ENCODE measurements at regions not wholly inside any gene's neighbourhood (a gene's known extent, or its start where the extent isn't known, plus 50 kb on each side); places are given as distances from the start of the nearest gene placed in this dataset.

- in situ Hi-C loops (cut with MboI) (no loop called here), intact Hi-C loops (cut with micrococcal nuclease; ENCODE audit: unreplicated experiment) (no loop called here)
- RAD21 ChIA-PET (ENCODE audit: unreplicated experiment), result no interaction called here
- Histone ChIP-seq H3K27ac (ENCODE audit: control insufficient read depth, insufficient read depth) (no peak overlapping the region), H3K79me2 (ENCODE audit: control insufficient read depth, insufficient read depth, low read length) (no peaks in the 10 kb centered on the region), H3K4me2 (ENCODE audit: control insufficient read depth, insufficient read depth) (no peak overlapping the region), H3K9me3 (replicated peaks; ENCODE audit: control insufficient read depth, insufficient read depth, low read length) (no peaks in the 10 kb centered on the region), H3K36me3 (ENCODE audit: control insufficient read depth in 2 of 2, insufficient read depth in 2 of 2, low read length in 1 of 2) (no peaks in the 10 kb centered on the region), H2AFZ (ENCODE audit: control insufficient read depth, low read depth, low read length) (no peak overlapping the region), H4K20me1 (ENCODE audit: control insufficient read depth, insufficient read depth) (no peaks in the 10 kb centered on the region), H3K9ac (ENCODE audit: control insufficient read depth, insufficient read depth, low read length) (no peak overlapping the region), H3K4me3 (no peak overlapping the region), H3K27me3 (replicated peaks in 1 of 2; ENCODE audit: control insufficient read depth in 2 of 2, insufficient read depth in 2 of 2, low read length in 1 of 2) (no peaks in the 10 kb centered on the region; a peak in 1 of 4 replicates), H3K4me1 (ENCODE audit: control insufficient read depth, insufficient read depth, low read length) (no peaks in the 10 kb centered on the region)
- no peak for DNase-seq (ENCODE audit: low read depth, low spot score)
- SMC1A ChIA-PET (ENCODE audit: uncharacterized antibody, unreplicated experiment), result no interaction called here
- no TSS peak for BruUV-seq (replicated peaks)
- POLR2A ChIA-PET, result no interaction called here
- ATAC-seq, result no peak
- FAIRE-seq, result no peak
- CTCF ChIA-PET, result no interaction called here
- 57% methylated on average over 15 of the region's 15 CpGs for WGBS (ENCODE audit: insufficient coverage, insufficient replicate concordance, low lambda C conversion rate, missing lambda C conversion rate)
- no peak for TF ChIP-seq ZNF384 (IDR thresholded peaks at IDR 0.05; ENCODE audit: borderline replicate concordance, low read depth, low read length)
- TF ChIP-seq IRF3 (IDR thresholded peaks at IDR 0.05), result no peak
- no peak for TF ChIP-seq ETV6 (conservative IDR thresholded peaks at IDR 0.05 in 1 of 2, IDR thresholded peaks at IDR 0.05 in 1 of 2; ENCODE audit: borderline replicate concordance in 1 of 2, low read depth in 1 of 2)
- TF ChIP-seq NFYA (IDR thresholded peaks at IDR 0.05; ENCODE audit: borderline replicate concordance, low read depth, low read length), result no peak
- no peak for TF ChIP-seq RFX5 (IDR thresholded peaks at IDR 0.05; ENCODE audit: low read depth, low read length)
- no peak for TF ChIP-seq ZNF592 (IDR thresholded peaks at IDR 0.05)
- no peak for TF ChIP-seq MYC (IDR thresholded peaks at IDR 0.05; ENCODE audit: insufficient read depth, insufficient read length, insufficient replicate concordance, low read length, severe bottlenecking)
- no peak for TF ChIP-seq IRF5 (IDR thresholded peaks at IDR 0.05; ENCODE audit: borderline replicate concordance)
- TF ChIP-seq NR2F1 (conservative IDR thresholded peaks at IDR 0.05), result no peak
- no peak for TF ChIP-seq ATF7 (IDR thresholded peaks at IDR 0.05; ENCODE audit: low read depth)
- TF ChIP-seq BCLAF1 (IDR thresholded peaks at IDR 0.05), result no peak
- TF ChIP-seq ZNF217 (IDR thresholded peaks at IDR 0.05), result no peak
- TF ChIP-seq MEF2A (IDR thresholded peaks at IDR 0.05; ENCODE audit: insufficient read depth, low read depth, low read length), result no peak
- TF ChIP-seq FOS (IDR thresholded peaks at IDR 0.05; ENCODE audit: borderline replicate concordance, extremely low read depth, insufficient read length), result no peak
These were observed 145.4 kb upstream of the SATB2 start for GRCh38 chr2:199602896-199603717.
